Stimulated activated CD8-positive, alpha-beta memory T cell treated with anti-CD3 and anti-CD28 coated beads, Interleukin-15, amount 100 ng/mL, for 1 hour (primary cell): ENCODE measurements at regions not wholly inside any gene's neighbourhood (a gene's known extent, or its start where the extent isn't known, plus 50 kb on each side); places are given as distances from the start of the nearest gene placed in this dataset.
"Not testable (repeated sequence)": the region's sequence is repeated elsewhere in the genome, so short reads cannot be mapped to it uniquely, and the experiment has no call there.

Experiments used
- DNase-seq: peaks from one replicate; pipeline ENCODE4 v3.0.0-alpha.2; 2020; ENCODE audit warnings: low read depth

DNA sequence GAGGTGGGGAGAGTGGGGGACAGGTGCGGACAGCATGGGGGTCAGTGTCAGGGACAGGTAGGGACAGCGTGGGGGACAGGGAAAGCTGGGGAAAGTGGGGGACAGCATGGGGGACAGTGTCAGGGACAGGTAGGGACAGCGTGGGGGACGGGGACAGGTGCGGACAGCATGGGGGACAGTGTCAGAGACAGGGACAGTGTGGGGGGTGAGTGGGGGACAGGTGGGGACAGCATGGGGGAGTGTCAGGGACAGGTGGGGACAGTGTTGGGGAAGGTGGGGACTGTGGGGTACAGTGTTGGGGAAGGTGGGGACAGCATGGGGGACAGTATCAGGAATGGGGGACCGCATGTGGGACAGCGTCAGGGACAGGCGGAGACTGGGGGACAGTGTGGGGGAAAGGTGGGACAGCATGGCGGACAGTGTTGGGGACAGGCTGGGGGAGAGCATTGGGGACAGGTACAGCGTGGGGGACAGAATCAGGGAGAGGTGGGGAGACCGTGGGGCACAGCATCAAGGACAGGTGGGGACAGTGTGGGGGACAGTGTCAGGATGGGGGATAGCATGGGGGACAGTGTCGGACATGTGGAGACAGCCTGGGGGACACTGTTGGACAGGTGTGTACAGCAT is 96.1 kb downstream of the TMEM121 start:
- DNase-seq, result no peak

DNA sequence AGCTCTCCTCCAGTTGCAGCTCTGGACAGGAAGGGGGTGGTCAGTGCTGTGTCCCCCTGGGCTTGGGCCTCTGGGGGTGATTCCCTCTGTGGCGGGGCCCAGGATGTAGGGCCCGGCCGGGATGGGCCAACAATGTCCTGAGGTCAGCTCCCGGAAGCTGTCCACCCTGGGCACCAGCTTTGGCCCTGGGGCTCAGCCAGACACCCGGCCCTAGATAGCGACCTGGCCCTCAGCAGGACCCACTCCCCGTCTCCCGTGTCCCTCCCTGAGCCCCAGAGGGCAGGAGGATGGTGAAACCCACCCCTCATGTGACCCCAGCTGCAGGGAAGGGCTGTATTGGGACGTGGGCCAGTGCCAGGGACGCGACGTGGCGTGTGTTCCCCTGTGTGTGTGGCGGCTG is 96.8 kb downstream of the TMEM121 start:
- not testable (repeated sequence) for DNase-seq

DNA sequence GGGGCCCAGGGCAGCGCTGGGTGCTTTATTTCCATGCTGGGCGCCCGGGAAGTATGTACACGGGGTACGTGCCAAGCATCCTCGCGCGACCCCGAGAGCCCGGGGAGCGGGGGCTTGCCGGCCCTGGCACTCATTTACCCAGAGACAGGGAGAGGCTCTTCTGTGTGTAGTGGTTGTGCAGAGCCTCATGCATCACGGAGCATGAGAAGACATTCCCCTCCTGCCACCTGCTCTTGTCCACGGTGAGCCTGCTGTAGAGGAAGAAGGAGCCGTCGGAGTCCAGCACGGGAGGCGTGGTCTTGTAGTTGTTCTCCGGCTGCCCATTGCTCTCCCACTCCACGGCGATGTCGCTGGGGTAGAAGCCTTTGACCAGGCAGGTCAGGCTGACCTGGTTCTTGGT is 98.0 kb downstream of the TMEM121 start:
- not testable (repeated sequence) for DNase-seq

DNA sequence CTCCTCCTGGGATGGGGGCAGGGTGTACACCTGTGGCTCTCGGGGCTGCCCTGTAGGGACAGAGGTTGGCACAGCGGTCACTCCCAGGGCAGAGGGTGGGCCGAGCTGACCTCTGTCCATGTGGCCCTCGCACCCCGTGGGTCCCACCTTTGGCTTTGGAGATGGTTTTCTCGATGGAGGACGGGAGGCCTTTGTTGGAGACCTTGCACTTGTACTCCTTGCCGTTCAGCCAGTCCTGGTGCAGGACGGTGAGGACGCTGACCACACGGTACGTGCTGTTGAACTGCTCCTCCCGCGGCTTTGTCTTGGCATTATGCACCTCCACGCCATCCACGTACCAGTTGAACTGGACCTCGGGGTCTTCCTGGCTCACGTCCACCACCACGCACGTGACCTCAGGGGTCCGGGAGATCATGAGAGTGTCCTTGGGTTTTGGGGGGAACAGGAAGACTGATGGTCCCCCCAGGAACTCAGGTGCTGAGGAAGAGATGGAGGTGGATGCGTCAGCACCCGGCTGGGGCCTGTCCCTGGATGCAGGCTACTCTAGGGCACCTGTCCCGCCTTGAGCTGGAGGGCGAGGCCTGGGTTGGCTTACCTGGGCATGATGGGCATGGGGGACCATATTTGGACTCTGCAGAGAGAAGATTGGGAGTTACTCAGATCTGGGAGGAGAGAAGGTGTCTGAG is 98.5 kb downstream of the TMEM121 start:
- DNase-seq, result not testable (repeated sequence)

DNA sequence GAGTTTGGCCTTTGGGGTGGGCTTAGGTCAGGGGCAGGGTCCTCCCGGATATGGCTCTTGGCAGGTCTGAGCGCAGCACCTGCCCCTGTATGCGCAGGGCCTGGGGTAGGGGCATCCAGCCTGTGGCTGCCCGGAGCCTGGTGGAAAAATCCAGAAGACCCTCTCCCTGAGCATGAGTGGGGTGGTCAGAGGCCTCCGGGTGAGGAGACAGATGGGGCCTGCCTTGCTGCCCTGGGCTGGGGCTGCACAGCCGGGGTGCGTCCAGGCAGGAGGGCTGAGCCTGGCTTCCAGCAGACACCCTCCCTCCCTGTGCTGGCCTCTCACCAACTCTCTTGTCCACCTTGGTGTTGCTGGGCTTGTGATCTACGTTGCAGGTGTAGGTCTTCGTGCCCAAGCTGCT is 99.1 kb downstream of the TMEM121 start:
- DNase-seq, result not testable (repeated sequence)

DNA sequence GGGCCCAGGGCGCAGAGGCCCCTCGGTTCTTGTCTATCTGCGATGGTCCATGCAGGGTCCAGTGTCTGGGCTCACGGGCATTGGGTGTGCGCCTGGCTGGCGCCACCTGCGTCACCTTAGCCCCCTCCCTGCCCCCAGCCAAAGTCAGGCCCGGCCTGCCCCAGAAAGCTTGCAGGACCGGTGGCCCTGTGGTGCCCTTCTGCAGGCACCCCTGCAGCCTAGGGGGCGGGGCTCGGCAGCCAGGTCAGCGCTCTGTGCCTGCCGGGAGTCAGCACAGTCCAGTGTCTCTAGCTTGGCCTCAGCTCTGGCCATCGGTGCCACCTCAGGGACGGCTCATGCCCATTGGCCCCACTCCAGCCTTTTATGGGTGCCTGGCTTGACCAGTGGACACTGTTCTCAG is 99.7 kb downstream of the TMEM121 start:
- DNase-seq, result not testable (repeated sequence)

DNA sequence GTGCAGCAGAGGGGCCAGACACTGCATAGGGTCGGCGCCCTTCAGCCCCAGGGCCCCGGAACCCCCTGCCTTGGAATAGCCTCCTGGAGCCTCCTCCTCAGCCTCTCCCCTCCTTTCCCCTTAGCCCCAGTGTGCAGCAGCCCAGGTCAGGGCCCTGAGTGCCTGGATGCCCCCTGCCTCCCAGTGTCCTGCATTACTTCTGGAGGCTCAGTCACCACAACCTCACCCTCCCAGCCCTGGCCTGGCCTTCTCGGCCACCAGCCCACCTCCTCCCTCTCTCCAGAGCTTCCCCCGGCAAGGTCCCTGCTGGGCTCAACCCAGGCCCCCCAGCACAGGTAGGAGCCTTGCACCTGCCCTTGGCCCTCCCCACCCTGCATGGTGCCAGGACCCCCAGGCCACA is 100.3 kb downstream of the TMEM121 start:
- DNase-seq, result not testable (repeated sequence)

DNA sequence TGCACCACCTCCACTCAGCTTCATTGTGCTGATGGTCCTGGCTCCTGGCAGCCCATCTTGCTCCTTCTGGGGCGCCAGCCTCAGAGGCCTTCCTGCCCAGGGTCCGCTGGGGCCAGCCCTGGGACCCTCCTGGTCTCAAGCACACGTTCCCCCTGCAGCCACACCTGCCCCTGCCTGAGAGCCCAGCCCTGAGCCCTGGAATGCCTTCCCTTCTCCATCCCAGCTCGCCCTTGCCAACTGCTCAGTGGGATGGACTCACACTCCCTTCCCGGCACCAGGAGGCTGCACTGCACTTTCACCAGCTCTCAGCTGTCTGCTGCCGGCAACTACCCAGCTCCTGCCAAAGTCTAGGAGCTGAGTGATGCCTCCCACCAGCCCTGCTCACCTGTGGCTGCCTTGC is 100.9 kb downstream of the TMEM121 start:
- not testable (repeated sequence) for DNase-seq

DNA sequence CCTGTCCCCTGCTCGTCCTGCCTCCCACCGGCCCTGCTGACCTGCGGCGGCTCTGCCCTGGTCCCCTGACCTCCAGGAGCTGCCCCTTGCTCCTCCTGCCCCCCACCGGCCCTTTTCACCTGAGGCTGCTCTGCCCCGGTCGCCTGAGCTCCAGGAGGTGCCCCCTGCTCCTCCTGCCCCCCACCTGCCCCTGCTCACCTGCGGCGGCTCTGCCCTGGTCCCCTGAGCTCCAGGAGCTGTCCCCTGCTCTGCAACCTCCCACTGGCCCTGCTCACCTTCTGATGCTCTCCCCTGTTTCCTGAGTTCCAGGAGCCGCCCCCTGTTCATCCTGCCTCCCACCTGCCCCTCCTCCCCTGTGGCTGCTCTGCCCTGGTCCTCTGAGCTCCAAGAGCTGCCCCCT is 101.3 kb downstream of the TMEM121 start:
- no peak for DNase-seq

DNA sequence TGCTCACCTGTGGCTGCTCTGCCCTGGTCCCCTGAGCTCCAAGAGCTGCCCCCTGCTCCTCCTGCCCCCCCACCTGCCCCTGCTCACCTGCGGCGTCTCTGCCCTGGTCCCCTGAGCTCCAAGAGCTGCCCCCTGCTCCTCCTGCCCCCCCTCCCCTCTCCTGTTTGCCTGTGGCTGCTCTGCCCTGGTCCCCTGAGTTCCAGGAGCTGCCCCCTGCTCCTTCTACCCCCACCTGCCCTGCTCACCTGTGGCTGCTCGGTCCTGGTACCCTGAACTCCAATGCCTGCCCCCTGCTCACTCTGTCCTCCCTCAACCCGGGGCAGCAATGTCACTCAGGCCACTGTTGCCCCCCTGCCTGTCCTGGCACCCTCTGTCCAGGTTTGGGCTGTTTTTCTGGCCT is 101.7 kb downstream of the TMEM121 start:
- DNase-seq, result not testable (repeated sequence)

DNA sequence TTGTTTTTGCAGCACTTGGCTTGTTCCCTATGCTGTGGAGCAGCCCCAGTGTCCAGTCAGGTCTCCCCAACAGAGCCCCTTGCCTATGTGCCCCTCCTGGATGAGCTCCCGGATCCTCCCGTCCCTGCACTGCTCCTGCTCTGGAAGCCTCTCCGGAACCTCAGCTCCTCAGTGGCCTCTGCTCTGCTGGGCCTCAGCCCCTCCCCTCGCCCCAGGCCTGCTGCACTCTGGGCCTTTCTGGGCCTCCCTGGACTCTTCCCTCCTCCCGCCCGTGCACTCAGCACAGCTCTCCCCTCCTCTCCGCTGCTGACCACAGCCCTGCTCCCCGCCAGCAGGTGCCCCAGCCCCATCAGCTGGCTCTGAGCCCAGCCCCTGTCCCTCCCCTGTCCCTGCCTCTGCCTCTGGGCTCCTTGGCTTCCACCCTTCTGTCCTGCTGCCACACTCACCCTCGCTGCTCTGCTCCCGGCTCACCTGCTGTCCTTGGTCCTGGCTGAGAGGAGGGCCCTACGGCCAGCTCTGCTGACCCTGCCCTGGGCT is 102.2 kb downstream of the TMEM121 start:
- not testable (repeated sequence) for DNase-seq

DNA sequence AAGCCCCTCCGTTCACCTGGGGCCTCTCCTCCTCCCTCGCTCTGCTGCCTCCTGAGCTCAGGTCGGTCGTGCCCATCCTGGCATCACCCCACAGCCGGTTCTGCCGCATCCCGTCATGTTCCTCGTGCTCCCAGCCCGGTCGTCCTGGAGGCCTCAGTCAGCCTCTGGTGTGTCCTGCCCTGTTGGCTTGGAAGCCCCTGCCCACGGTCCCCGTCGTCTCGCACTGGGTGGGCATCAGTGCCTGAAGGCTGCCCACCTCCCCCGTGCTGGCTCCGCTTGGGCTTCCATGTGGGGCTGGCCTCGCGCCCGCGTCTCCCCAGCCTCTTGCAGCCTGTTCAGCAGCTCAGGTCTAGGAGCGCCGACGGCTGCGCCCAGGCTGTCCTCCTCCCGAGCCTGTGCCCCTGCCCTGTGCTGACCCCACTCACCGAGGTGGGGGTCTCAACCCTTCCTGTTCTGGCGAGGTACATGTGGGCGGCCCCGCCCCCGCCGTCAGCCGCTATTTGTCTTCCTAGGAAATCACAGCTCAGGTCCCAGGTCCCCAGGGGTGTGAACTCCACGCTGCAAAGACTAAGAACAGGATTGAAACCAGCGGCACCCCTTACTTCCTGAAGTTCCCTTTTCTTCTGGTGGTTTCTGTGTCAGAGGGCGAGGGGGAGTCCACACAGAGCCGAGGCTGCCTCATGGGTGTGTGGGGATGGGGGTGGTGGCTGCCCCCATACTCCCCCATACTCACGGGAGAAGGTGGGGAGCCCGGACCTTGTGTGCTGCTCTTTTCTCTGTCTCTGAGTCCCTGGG is 102.9 kb downstream of the TMEM121 start:
- not testable (repeated sequence) for DNase-seq

DNA sequence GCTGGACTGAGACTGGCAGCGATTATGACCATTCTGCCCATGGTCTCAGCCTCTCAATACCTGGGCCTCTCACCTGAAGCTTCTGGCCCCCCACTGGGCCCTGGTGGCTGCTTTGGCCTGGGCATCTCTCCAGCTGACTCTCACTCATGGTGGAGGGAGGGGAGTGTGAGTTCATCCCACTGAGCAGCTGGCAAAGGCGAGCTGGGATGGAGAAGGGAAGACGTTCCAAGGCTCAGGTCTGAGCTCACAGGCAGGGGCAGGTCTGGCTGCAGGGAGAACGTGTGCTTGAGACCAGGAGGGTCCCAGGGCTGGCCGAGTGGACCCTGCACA is 103.5 kb downstream of the TMEM121 start:
- no peak for DNase-seq

DNA sequence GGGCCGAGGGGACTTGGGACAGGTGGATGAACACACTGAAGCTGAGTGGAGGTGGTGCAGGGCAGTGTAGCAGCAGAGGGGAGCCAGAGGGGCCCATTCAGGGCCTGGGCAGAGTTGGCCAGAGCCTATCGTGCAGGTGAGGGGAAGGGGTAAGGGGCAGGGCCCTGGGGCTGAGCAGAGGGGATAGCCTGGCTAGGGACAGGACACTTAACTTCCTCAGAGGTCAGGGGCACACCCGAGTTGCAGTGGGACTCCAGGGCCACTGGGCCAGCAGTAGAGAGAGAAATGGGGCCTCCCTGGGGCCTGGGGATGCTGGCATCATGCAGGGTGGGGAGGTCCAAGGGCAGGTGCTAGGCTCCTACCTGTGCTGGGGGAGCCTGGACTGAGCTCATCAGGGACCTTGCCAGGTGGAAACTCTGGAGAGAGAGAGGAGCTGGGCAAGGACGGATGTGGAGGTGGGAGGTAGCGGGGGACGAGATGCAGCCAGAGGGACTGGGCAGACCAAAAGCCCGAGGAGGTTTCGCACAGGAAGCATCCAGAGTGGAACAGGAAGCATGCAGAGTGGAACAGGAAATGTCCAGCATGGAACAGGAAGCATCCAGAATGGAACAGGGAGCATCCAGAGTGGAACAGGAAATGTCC is 104.0 kb downstream of the TMEM121 start:
- DNase-seq, result not testable (repeated sequence)

DNA sequence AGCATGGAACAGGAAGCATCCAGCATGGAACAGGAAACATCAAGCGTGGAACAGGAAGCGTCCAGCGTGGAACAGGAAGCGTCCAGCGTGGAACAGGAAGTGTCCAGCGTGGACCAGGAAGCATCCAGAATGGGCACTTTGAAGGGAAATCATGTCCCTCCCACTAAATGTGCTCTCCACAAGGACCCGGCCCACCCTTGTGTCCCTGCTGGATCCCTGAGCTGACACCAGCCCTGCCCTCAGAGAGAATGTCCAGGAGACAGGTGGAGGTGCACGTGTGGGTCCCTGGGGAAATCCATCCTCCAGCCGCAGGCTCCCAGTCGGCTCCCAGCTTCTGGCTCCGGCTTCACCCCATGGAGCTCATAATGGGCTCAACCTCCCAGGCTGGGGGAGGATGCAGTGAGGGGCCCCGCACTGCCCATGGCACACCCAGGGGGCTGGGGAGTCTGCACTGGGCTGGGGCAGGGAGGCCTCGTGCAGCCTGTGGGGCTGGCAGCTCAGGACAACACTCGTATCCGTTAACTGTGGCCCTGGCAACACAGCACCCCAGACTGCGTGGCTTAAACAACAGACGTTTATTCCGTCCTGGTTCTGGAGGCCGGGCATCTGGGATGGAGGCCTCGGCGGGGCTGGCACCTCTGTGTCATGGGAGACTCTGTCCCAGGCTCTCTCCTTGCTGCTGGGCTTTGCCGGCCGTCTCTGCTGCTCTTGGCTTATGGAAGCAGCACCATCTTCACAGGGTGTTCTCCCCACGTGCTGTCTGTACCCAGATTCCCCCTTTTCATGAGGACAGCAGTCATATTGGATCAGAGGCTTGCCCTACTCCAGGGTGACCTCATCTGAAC is 104.8 kb downstream of the TMEM121 start:
- not testable (repeated sequence) for DNase-seq

DNA sequence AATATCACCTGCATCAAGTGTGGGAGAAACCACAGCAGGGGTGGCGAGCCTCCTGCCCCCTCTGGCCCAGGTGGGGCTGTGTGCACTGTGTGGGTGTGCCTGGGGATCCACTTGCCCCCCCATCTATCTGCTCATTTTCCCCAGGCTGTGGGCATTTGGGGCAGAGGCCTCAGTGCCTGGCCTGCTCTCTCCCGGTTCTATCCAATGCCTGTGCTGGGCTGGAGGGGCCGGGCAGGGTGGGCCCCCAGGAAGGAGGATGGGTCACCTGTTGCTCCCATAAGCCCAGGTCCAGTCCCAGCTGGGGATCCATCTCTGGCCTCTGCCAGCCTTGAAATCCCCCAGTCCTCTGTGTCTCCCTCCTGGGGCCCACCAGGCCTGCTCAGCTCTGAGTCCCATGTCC is 105.6 kb downstream of the TMEM121 start:
- DNase-seq, result no peak

DNA sequence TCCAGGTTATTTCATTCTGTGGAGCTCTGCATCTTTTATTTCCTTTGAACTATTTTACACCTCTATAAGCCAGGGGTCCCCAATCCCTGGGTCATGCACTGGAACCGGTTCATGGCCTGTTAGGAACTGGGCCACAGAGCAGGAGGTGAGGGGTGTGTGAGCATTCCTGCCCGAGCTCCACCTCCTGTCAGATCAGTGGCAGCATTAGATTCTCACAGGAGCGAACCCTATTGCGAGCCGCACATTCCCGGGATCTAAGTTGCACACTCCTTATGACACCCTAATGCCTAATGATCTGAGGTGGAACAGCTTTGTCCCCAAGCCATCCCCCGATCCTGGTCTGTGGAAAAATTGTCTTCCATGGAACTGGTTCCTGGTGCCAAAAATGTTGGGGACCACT is 107.2 kb downstream of the TMEM121 start:
- not testable (repeated sequence) for DNase-seq

DNA sequence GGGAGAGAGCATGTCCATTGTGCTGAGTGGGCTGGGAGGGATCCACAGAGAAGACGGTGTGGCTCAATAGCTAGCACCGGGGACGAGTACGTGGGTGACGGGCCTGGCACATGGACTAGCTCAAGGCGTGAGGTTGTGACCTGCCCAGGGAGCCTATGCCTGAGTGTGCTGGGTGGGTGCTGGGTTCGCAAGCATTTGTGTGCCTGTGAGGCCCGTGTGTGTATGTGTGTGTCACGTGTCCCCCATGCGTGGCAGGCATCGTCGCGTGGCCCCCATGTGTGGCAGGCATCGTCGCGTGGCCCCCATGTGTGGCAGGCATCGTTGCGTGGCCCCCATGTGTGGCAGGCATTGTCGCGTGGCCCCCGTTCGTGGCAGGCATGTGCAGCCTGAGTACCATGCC is 109.2 kb downstream of the TMEM121 start:
- no peak for DNase-seq

DNA sequence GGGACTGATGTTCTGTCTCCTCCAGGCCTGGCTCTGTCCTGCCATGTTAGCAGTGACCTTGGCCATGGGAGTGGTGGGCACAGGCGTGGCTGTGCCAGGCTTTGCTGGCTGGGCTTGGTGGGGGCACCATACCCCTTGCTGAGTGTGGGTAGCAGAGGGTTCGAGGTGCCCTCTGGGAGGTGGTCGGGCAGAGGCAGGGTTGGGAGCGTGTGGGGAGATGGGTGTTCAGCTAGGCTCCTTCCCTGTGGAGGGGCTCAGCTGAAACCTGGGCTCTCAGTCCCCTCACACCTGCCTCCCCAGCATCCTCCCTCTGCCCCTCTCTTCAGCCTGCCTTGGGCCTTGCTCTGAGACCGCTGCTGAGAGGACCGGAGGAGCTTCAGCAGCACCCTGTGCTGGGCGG is 109.6 kb downstream of the TMEM121 start:
- DNase-seq, result not testable (repeated sequence)

DNA sequence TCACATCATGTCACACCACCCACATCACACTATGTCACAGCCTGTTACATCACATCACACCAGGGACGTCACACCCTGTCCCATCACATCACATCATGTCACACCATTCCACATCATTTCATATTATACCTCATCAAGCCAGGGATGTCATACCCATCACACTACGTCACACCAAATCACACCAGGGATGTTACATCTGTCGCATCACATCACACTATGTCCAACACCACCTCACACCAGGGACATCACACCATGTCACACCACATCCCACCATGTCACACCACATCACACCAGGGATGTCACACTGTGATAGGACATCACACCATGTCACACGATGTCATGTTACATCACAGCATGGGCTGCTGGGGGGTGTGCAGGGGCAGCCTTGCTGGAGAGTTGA is 110.6 kb downstream of the TMEM121 start:
- no peak for DNase-seq

DNA sequence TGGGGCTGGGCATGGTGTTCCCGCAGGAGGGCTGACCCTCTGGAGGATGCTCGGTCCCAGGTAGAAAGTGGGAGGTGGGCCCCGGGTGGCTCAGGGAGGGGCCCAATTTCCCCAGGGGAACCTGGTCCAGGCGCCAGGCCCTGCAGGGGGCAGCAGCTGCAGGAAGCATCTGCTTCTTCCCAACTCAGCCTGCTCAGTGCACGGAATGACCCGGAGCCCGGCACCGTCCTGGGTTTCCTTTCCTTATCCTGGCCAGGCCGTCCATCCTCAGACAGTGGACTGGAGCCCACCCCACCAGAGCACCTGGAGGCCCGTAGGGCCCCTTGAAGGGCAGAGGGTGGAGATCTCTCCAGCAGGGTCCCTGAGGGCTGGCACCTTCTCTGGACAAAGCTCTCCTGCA is 111.0 kb downstream of the TMEM121 start:
- DNase-seq, result not testable (repeated sequence)
